Ascending aorta (tissue), 2 donors: ENCODE measurements at regions not wholly inside any gene's neighbourhood (a gene's known extent, or its start where the extent isn't known, plus 50 kb on each side); places are given as distances from the start of the nearest gene placed in this dataset.

Experiments
- DNase-seq, 2 donors: peaks; one replicate each; pipeline ENCODE4 v3.0.0-alpha.2; 2019; ENCODE audit warnings: low spot score in 2 of 2
- H3K27ac ChIP-seq, 2 donors: fragments of 200-600 bp; sonication (generic); one replicate each; pipeline ENCODE4 v1.5.1; 2016 to 2017; ENCODE audit warnings: mild to moderate bottlenecking in 1 of 2
- H3K27me3 ChIP-seq: fragments of 200-600 bp; sonication (generic); one replicate; pipeline ENCODE4 v1.5.1; 2017
- H3K36me3 ChIP-seq, 2 donors: fragments of 200-600 bp; sonication (generic); one replicate each; pipeline ENCODE4 v1.5.1; 2016
- H3K4me1 ChIP-seq, 2 donors: fragments of 200-600 bp; sonication (generic); one replicate each; pipeline ENCODE4 v1.5.1; 2016 to 2017; ENCODE audit warnings: mild to moderate bottlenecking in 1 of 2
- H3K4me3 ChIP-seq, 2 donors: fragments of 200-600 bp; sonication (generic); one replicate each; pipeline ENCODE4 v1.5.1; 2016 to 2017; ENCODE audit warnings: mild to moderate bottlenecking in 1 of 2
- H3K9me3 ChIP-seq, 2 donors: fragments of 200-600 bp; sonication (generic); one replicate each; pipeline ENCODE4 v1.5.1; 2016
- CTCF ChIP-seq, 3 experiments: fragments of 200-600 bp in 2 of 3; fragments of 450-650 bp in 1 of 3; sonication (generic) in 2 of 3; IDR thresholded peaks; one replicate each; pipeline ENCODE4 v1.5.1; 2016 to 2019; ENCODE audit warnings: antibody characterized with exemption in 3 of 3, mild to moderate bottlenecking in 1 of 3, moderate library complexity in 1 of 3
- intact Hi-C: fragments of 100-400 bp; cut with DNase I; formaldehyde crosslinking; loops from one replicate; pipeline ENCODE4 v1.15.1; 2023

GRCh38 chr3:90011596-90011995, 904.2 kb downstream of the EPHA3 start:
- Histone ChIP-seq H3K27me3 (no peaks in the 10 kb centered on the region), H3K27ac (no peak overlapping the region), H3K4me1 (no peaks in the 10 kb centered on the region), H3K4me3 (no peak overlapping the region), H3K36me3 (no peaks in the 10 kb centered on the region), H3K9me3 (no peaks in the 10 kb centered on the region)
- intact Hi-C loops: no loop called here
- DNase-seq: no peak
- no peak for TF ChIP-seq CTCF (IDR thresholded peaks at IDR 0.05)

- Histone ChIP-seq H3K4me3 (no peak overlapping the region), H3K27ac (no peak overlapping the region), H3K27me3 (no peaks in the 10 kb centered on the region), H3K36me3 (no peaks in the 10 kb centered on the region), H3K9me3 (no peaks in the 10 kb centered on the region), H3K4me1 (no peaks in the 10 kb centered on the region)
- intact Hi-C loops: no loop called here
- TF ChIP-seq CTCF (IDR thresholded peaks at IDR 0.05): no peak
- DNase-seq: no peak
Measured at GRCh38 chr3:90011996-90012395, 904.6 kb downstream of the EPHA3 start.

- H3K27ac ChIP-seq: peak overlapping the region; percentile 50 to 51
- no peaks in the 10 kb centered on the region for H3K4me1 ChIP-seq
- DNase-seq: peak in 1 of 2 donors; percentile 62
- intact Hi-C loops: no loop called here
- no peak for TF ChIP-seq CTCF (IDR thresholded peaks at IDR 0.05)
- no peaks in the 10 kb centered on the region for H3K27me3 ChIP-seq
- no peak overlapping the region for H3K4me3 ChIP-seq
- H3K9me3 ChIP-seq: no peaks in the 10 kb centered on the region
- no peaks in the 10 kb centered on the region for H3K36me3 ChIP-seq
Measured at GRCh38 chr3:90015688-90016356, 908.4 kb downstream of the EPHA3 start.

- intact Hi-C loops: no loop called here
- no peak overlapping the region for H3K4me3 ChIP-seq
- no peaks in the 10 kb centered on the region for H3K27me3 ChIP-seq
- H3K4me1 ChIP-seq: no peaks in the 10 kb centered on the region
- H3K27ac ChIP-seq: no peak overlapping the region
- no peak for TF ChIP-seq CTCF (IDR thresholded peaks at IDR 0.05)
- DNase-seq: no peak
- H3K36me3 ChIP-seq: no peaks in the 10 kb centered on the region
- H3K9me3 ChIP-seq: no peaks in the 10 kb centered on the region
Measured at GRCh38 chr3:90016555-90016954, 909.1 kb downstream of the EPHA3 start.

- H3K4me1 ChIP-seq: no peaks in the 10 kb centered on the region
- no peak for DNase-seq
- no peaks in the 10 kb centered on the region for H3K27me3 ChIP-seq
- intact Hi-C loops: no loop called here
- no peaks in the 10 kb centered on the region for H3K9me3 ChIP-seq
- no peak for TF ChIP-seq CTCF (IDR thresholded peaks at IDR 0.05)
- no peak overlapping the region for H3K27ac ChIP-seq
- H3K4me3 ChIP-seq: no peak overlapping the region
- no peaks in the 10 kb centered on the region for H3K36me3 ChIP-seq
Measured at GRCh38 chr3:90018779-90019178, 911.4 kb downstream of the EPHA3 start.

GRCh38 chr3:90025019-90025418, 917.6 kb downstream of the EPHA3 start:
- no peak for DNase-seq
- intact Hi-C loops: no loop called here
- H3K4me3 ChIP-seq: no peak overlapping the region

More at GRCh38 chr3:90025019-90025418, 917.6 kb downstream of the EPHA3 start:
- no peak overlapping the region for H3K27ac ChIP-seq
- H3K36me3 ChIP-seq: no peaks in the 10 kb centered on the region
- no peaks in the 10 kb centered on the region for H3K27me3 ChIP-seq
- no peaks in the 10 kb centered on the region for H3K4me1 ChIP-seq
- TF ChIP-seq CTCF (IDR thresholded peaks at IDR 0.05): no peak
- no peaks in the 10 kb centered on the region for H3K9me3 ChIP-seq
